ENCODE measurements at regions not wholly inside any gene's neighbourhood (a gene's known extent, or its start where the extent isn't known, plus 50 kb on each side); places are given as distances from the start of the nearest gene placed in this dataset.

GRCh38 chr6:49082611-49083010 is 380.4 kb downstream of the MMUT start:
- Histone ChIP-seq H3K27me3 (replicated peaks; ENCODE audit: insufficient read depth) (no peaks in the 10 kb centered on the region), H3K4me1 (replicated peaks) (no peaks in the 10 kb centered on the region), H3K4me3 (no peak overlapping the region), H3K27ac (no peak overlapping the region), H3K9me3 (no peaks in the 10 kb centered on the region), H3K36me3 (no peaks in the 10 kb centered on the region)
- 83% methylated on average over 2 of the region's 2 CpGs for WGBS
- TF ChIP-seq, protein P1, sequence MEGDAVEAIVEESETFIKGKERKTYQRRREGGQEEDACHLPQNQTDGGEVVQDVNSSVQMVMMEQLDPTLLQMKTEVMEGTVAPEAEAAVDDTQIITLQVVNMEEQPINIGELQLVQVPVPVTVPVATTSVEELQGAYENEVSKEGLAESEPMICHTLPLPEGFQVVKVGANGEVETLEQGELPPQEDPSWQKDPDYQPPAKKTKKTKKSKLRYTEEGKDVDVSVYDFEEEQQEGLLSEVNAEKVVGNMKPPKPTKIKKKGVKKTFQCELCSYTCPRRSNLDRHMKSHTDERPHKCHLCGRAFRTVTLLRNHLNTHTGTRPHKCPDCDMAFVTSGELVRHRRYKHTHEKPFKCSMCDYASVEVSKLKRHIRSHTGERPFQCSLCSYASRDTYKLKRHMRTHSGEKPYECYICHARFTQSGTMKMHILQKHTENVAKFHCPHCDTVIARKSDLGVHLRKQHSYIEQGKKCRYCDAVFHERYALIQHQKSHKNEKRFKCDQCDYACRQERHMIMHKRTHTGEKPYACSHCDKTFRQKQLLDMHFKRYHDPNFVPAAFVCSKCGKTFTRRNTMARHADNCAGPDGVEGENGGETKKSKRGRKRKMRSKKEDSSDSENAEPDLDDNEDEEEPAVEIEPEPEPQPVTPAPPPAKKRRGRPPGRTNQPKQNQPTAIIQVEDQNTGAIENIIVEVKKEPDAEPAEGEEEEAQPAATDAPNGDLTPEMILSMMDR (IDR thresholded peaks at IDR 0.05) = no peak
- TF ChIP-seq POLR2A (IDR thresholded peaks at IDR 0.05) (no peak), POLR2AphosphoS5 (IDR thresholded peaks at IDR 0.05) (no peak)
- intact Hi-C loops (cut with DNase I) = no loop called here
- no peak for DNase-seq (ENCODE audit: low spot score)

GRCh38 chr6:49072885-49073620 is 390.0 kb downstream of the MMUT start:
- TF ChIP-seq POLR2A (IDR thresholded peaks at IDR 0.05) = no peak
- no peak for TF ChIP-seq POLR2AphosphoS5 (IDR thresholded peaks at IDR 0.05)
- TF ChIP-seq, protein P1 (IDR thresholded peaks at IDR 0.05) = no peak
- Histone ChIP-seq H3K36me3 (no peaks in the 10 kb centered on the region), H3K9me3 (no peaks in the 10 kb centered on the region), H3K27me3 (replicated peaks; ENCODE audit: insufficient read depth) (no peaks in the 10 kb centered on the region), H3K4me1 (replicated peaks) (no peaks in the 10 kb centered on the region), H3K4me3 (no peak overlapping the region), H3K27ac (no peak overlapping the region)
- intact Hi-C loops (cut with DNase I) = no loop called here
- WGBS = 86% methylated on average over 4 of the region's 4 CpGs
- DNase-seq (ENCODE audit: low spot score) = no peak

GRCh38 chr6:49072146-49072545 is 390.9 kb downstream of the MMUT start:
- no peaks in the 10 kb centered on the region for H3K27me3 ChIP-seq (replicated peaks; ENCODE audit: insufficient read depth)
- H3K4me3 ChIP-seq = no peak overlapping the region
- 88% methylated on average over 1 of the region's 1 CpG for WGBS
- no peak overlapping the region for H3K27ac ChIP-seq
- no peaks in the 10 kb centered on the region for H3K9me3 ChIP-seq
- no peaks in the 10 kb centered on the region for H3K36me3 ChIP-seq
- no peak for DNase-seq (ENCODE audit: low spot score)
- intact Hi-C loops (cut with DNase I) = no loop called here
- TF ChIP-seq POLR2AphosphoS5 (IDR thresholded peaks at IDR 0.05) (no peak), POLR2A (IDR thresholded peaks at IDR 0.05) (no peak)
- TF ChIP-seq, protein P1 (IDR thresholded peaks at IDR 0.05) = no peak
- H3K4me1 ChIP-seq (replicated peaks) = no peaks in the 10 kb centered on the region

DNA sequence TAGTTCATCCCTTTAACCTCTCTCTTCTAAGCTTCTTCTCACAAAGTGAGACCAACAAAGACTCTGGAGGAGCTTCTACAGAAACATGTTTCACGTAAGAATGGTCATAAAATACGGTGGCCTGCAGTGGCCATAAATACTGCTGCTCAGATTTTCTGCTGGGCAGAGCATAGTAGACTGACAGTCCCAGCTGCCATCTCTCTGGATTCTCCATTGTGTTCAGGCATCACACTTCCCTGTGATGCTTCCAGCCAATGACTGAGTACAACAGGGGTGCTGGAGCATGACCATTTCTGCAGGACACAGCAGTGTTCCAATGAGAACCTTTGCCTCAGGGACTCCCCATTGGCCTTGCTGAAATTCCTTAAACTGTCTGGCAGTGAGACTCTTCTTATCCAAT is 392.6 kb downstream of the MMUT start:
- no peaks in the 10 kb centered on the region for H3K36me3 ChIP-seq
- no peak for DNase-seq (ENCODE audit: low spot score)
- no peaks in the 10 kb centered on the region for H3K4me1 ChIP-seq (replicated peaks)
- H3K27ac ChIP-seq = no peak overlapping the region
- no peak overlapping the region for H3K4me3 ChIP-seq
- TF ChIP-seq POLR2A (IDR thresholded peaks at IDR 0.05) (no peak), POLR2AphosphoS5 (IDR thresholded peaks at IDR 0.05) (no peak)
- TF ChIP-seq, protein P1 (IDR thresholded peaks at IDR 0.05) = no peak
- WGBS = 88% methylated on average over 2 of the region's 2 CpGs
- H3K27me3 ChIP-seq (replicated peaks; ENCODE audit: insufficient read depth) = no peaks in the 10 kb centered on the region
- H3K9me3 ChIP-seq = no peaks in the 10 kb centered on the region
- intact Hi-C loops (cut with DNase I) = no loop called here

DNA sequence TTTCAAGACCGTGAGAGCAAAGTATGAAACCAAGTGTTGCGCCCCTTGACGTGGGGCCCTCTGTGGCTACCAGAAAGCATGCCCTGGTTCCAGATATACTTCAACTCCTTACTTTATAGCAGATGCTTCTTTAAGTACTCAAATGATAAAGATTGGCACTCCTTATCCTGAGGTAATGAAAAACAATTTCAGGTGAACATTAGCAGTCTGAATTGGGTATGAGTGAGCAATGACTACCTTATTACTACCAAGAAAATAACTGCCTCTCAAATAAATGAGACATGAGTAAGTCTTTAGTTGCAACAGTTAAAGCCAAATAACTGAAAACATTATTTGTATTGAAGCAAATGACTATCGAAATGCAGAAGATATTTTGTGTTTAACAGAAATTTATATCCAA is 408.7 kb downstream of the MMUT start:
- 91% methylated on average over 4 of the region's 4 CpGs for WGBS
- intact Hi-C loops (cut with DNase I) = no loop called here
- no peak overlapping the region for H3K4me3 ChIP-seq

More for the DNA sequence above, 408.7 kb downstream of the MMUT start:
- Histone ChIP-seq H3K4me1 (replicated peaks) (no peaks in the 10 kb centered on the region), H3K9me3 (no peaks in the 10 kb centered on the region), H3K27ac (no peak overlapping the region), H3K27me3 (replicated peaks; ENCODE audit: insufficient read depth) (no peaks in the 10 kb centered on the region), H3K36me3 (no peaks in the 10 kb centered on the region)
- TF ChIP-seq POLR2AphosphoS5 (IDR thresholded peaks at IDR 0.05) (no peak), POLR2A (IDR thresholded peaks at IDR 0.05) (no peak)
- TF ChIP-seq, protein P1 (IDR thresholded peaks at IDR 0.05) = no peak
- DNase-seq (ENCODE audit: low spot score) = no peak

Data from prostate gland (tissue), 2 donors.